GM19372 (cell line): ENCODE measurements at regions not wholly inside any gene's neighbourhood (a gene's known extent, or its start where the extent isn't known, plus 50 kb on each side); places are given as distances from the start of the nearest gene placed in this dataset.

Experiments
- ATAC-seq: cut with Tn5 transposase; IDR thresholded peaks from one replicate; pipeline ENCODE4 v1.9.1; 2021; ENCODE audit warnings: mild to moderate bottlenecking, low read depth, moderate library complexity; ENCODE audit not compliant: unreplicated experiment

DNA sequence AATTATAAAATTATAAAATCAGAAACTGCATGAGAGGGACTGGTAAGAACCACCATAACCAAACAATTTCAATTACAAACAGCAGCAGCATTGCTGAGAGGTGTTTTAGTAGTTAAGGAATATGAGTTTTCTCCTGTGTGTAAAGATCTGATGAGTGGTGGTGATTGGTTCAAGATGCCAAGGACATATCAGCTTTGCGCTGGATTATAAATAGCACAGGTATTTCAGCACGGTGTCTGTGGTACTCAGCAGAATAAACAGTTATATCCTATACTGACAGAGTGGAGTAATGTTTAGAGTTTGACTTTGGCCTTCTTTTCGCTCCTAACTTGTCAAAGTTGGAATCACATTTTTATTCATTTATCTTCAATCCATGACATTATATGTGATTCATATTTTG lies 501.0 kb downstream of the CDH26 start:
- ATAC-seq = no peak

DNA sequence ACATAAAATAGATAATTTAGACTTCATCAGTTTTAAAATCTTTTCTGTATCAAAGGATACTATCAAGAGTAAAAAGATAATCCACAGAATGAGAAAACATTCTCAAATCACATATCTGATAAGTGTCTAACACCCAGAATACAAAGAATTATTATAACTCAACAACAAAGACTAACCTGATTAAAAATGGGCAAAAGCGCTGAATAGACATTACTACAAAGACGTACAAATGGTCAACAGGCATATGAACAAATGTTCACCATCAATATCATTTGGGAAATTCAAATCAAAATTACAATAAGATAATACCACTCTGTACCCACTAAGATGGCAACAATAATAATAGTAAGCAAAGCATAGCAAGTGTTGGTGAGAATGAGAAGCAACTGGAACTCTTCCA lies 503.8 kb downstream of the CDH26 start:
- ATAC-seq = no peak

DNA sequence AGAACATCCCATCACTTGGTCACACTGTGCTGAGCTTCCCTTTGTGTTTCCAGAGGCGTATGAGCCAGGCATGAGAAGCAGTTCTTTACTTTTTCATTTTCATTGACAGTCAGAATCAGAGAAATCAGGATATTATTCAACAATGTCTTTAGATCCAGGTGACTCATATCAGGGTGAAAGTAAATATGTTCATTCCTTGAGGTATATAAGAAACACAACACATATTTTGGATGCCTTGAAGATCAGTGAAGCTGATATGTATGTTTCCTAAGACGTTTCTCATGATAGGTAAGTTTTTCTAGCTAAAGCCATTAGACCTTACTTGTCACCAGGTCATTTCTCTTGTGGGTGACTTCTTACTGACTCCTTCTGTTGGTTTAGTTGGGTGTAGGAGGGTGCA lies 505.6 kb downstream of the CDH26 start:
- no peak for ATAC-seq

DNA sequence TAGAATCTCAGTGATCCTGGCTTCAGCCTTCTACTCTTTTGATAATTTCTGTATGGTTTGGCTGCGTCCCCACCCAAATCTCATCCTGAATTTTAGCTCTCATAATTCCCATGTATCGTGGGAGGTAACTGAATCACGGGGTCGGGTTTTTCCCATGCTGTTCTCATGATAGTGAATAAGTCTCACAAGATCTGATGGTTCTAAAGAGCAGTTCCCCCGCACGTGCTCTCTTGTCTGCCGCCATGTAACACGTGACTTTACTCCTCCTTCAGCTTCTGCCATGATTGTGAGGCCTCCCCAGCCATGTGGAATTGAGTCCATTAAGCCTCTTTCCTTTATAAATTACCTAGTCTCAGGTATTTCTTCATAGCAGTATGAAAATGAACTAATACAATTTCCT lies 507.2 kb downstream of the CDH26 start:
- no peak for ATAC-seq

DNA sequence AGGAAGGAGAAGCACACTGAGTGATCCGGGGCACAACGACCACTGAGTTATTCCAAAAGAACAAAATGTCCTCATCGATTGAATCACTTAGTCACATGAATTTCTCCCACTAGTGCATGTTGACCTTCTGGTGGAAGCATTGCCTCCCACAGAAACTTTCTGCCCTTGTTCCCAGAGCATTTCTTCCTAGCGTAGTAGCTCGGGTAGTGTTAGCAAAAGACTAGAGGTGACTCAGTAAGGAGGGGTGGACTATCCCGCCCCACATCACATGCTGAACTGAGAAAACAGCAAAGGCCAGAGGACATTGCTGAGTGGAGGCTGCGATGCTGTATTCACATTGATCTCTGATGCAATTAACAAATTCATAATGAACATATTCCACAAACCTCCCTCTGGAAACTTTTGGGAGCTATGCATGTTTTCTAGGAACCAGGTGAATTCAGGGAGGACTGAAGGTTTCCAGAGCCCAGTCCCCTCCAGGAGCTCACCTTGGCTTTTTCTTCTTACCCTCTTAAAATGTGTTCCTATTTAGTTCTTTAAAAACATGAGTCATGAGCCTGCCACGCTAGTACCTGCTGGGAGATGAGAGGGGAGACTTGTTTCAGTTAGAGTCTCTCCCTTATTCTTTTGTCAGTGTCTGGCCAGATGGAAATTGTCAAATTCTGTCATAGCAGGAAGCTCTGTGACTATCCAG lies 507.9 kb downstream of the CDH26 start:
- ATAC-seq = no peak

DNA sequence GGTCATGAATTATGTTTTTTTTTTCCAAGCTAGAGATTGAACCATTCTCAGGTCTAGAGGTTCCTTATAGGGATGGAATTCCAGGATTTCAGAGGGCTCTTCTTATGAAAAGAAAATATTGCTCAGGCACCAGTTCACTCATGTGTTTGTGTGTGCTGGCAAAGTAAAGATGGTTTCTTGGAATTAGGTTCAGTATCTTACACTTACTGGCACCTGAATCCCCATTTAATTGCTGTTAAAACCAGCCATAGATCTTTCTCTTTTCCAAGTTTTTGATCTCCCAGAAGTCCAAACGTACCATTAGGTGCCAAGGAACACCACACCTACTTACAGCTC lies 508.4 kb downstream of the CDH26 start:
- ATAC-seq = no peak

DNA sequence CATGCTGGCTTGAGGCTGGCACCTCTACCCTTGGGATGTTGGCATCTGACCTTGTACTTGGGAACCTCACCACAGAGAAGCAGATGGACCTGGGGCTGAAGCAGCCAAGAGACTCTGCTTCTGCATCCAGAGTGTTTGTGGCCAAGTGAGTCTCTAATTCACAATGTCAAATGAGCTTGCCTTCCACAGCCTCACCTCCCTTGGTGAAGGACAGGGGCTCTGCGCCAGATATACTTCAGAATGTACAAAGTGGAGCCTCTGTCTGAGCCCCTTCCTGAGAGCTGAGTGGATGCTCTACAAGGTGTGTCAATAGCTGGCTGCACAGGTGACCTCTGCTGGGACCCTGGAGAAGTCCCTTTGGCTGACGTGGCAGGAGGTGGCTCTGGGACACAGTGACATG lies 508.9 kb downstream of the CDH26 start:
- ATAC-seq = no peak

DNA sequence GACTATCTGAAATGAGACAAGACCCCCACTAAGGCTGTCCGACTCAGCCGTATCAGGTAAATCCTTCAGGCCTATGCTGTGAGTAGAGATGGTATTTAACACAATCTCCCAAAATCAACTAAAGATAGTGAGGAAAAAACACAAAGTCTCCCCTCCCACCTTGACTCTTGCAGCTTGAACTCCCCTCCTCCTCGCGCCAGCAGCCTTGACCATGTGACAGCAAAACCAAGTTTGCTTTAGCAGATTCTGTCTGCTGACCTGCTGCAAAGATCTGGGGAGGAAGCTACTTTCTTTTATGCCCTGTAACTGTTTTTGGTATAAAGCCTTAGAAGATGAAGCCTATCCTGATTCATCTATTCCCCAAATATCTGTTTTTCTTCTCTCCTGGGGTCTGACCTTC lies 509.5 kb downstream of the CDH26 start:
- no peak for ATAC-seq

DNA sequence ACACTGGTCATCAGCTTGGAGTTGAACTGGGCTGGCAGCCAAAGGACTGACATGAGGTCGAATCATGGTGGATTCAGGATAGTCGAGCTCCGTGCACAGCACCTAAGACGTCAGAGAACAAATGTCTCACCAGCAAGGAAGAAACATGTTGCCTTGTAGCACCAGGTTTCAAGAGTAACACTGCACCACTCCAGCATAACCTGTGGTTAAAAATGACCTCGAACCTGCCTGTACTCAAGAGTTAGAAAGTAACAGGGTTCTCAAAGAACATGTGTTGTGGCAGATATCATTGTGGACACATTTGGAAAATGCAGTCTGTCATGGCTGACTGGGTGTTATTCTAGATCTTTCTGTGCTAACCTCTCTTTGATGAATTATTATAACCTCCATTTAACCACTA lies 511.6 kb downstream of the CDH26 start:
- ATAC-seq = no peak

DNA sequence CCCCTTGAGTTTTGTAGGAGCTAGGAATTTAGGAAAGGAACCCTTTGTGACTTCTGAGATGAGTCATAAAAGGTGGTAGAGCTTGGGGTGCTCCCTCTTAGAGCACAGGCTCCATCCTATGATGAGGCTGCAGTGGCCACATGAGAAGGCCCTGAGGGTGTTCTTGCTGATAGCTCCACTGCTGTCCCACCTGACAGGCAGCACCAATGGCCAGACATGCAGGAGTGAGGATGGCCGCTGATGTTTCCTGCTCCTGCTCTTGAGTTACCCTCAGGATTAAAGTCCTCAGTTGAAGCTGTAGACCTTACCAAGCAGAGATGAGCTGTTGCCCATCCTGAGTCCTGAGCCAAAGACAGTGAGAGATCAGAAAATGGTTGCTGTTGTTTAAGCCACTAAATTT lies 512.1 kb downstream of the CDH26 start:
- ATAC-seq = no peak

DNA sequence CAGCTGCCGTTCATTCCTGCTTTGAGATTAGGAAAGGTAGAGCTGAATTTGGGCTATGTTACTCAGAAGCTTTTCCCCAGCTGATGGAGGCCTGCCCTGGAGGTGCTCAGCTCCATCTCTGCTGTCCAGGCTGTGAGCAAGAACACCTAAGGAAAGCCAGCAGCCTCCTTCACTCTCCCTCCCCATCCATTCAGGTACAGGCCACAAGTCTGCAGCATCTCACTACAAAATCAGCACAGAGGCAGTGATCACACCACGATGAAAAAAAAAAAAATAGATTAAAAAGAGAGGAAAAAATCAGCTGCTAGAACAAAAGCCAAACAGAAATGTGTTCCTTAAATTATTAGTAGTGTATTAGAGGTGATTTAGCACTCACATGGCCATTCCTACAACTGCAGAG lies 515.0 kb downstream of the CDH26 start:
- ATAC-seq = no peak

DNA sequence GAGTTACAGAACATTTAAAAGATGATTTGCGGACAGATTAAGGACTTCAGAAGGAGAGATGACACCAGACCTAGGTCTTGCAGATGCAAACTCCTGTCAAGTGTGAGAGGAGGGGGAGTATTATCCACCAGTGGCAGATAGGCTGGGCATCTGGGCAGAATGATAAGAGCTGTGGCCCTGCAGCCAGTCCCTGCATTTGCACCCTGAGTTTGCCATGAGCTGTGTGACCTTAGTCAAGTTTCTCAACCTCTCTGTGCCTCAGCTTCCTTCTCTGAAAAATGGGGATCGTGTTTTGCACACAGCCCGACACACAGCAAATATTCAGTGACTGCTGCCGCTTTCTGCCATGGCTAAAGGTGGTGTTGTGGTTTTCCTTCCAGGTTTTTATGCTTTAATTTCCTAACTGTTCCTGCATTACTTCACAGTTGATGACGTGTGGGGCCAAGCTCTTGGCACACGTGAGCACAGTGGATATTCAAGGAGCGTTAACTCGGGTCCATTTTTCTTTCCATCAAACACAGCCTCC lies 516.2 kb downstream of the CDH26 start:
- ATAC-seq = no peak

DNA sequence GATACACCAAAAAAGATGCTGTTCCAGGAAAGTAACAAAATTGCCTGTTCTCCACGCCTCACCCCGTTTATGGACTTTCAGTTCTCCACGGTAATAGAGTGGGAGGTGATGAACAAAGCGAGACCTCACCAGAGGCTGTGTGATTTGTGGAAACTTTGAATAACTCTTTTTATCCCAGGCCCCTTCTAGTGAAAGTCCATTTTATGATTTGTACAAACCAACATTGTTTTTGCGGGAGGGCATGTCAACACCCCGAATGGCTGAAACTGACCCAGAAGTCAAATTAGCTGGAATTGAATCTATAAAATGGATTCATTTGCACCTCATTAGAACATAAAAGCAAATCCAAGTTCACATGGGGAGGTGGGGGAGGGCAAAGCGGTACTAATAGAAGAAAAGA lies 517.8 kb downstream of the CDH26 start:
- ATAC-seq = no peak

DNA sequence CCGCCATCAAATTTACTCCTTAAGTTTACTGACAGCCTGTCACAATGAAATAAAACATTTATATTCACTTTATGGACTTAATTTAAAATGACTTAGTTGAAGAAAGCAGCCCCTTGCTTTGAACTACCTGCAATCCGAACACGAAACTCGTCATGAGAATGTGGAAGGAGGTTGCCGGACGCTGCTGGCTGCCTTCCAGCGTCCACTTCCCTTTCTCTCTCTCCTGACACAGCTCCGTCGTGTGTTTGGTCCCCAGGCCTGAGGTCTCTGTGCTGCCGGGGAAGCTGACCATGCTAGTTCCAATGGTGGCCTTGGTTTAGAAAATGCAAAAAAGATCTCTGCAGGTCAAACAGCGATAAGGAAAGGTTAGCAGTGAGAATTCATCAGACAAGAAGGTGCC lies 519.7 kb downstream of the CDH26 start:
- no peak for ATAC-seq

DNA sequence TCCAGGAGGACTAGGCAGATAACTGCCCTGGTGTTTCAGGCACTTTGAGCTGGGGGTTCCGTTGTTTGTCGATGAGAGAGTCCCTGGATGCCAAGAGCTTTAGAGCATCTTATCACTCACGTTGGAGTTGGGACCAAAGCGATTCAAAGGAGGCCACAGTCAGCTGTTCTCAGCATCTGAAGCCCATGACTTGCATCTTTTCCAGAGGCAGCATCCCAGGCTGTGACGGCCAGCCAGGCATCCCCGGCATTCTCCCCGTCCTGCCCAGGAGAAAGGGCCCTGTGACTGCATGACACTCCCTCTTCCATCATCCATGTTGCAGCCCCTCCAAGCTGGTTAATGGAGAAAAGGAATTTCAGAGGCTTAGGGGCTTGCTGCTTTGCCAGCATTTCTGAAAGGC lies 520.3 kb downstream of the CDH26 start:
- no peak for ATAC-seq

DNA sequence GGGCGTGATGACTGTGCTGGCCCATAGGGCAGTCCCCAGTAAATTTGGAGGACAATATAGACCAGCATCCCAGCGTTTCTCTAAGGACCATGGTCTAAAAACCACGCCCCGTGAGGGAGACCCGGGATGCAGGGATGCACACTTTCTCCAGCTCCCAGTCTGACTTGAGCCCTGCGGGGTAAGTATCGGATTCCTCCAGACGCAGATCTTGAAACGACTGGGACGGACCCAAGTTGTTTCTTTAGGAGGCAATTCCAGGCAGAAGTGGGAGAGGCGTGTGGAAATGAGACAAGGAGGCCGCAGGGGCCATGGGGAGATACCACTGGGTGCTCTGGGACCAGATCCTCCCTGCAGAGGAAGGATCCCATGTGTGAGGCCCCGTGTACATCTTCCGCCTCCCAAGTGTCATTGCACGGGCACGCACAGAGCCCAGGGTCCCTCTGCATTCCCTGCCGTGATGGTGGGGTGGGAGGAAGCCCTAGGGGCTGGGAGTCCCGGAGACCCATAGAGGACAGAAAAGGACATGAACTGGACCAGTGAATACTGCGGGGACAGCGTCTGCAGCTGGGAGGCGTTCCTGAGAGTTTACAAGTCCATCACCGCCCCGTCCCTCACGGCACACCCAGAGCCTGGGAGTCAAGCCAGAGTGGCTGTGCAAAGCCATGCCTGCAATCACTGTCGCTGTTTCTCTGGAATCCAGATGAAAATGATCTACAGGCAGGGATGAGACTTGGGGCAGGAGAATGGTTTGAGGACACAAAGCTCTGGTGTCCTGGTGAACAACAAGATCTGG lies 522.9 kb downstream of the CDH26 start:
- no peak for ATAC-seq

DNA sequence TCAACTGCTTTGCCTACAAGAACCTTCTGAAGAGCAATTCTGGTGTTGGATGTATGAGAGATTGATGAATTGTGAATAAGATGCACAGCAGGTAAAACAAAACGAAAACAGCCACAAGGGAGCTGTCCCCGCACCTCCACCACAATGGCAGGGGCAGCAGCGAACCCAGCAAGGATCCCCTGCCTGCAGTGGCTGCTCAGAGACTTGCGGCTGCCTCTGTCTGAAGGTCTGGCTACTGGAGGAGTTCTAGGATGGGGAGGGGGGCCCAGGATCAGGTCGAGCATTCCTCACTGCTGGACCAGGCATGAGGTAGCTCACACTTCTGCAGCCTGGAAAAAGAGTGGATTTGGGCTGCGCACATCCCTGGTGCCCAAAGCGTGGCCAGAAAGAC lies 523.5 kb downstream of the CDH26 start:
- no peak for ATAC-seq

DNA sequence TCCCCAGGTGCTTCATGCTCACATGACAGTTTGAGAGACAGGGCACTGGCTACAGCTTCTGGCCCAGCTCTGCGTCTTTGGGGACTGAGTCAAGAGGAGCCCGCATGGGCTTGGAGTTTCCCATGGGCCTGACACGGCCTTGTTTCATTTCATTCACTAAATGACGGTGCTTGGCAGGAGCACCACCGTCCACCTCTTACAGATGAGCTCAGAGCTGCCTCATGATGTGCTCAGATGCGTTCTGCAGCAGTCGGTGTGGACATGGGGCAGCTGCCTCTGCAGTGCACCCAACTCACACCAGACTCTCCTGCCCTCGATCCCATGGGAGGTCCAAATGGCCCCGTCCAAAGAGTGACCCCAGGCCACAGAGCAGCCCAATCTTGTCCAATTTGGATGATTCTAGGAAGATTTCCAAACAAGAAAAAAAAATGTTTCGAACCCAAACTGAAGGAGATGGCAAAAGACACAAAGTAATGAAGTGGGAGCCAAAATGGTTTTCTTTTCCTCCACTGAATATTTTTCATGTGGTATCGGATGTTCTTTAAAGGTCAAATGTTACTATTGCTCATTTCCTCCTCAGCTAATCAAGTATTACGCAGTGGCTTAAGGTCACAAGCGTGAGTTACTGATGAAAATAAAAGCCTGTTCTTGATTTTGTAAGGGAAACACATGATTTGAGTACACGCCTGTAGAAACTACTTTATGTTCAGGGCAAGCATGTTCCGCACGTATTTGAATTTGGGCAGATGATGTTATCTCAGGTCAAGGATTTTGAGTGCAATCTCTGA lies 524.2 kb downstream of the CDH26 start:
- no peak for ATAC-seq

DNA sequence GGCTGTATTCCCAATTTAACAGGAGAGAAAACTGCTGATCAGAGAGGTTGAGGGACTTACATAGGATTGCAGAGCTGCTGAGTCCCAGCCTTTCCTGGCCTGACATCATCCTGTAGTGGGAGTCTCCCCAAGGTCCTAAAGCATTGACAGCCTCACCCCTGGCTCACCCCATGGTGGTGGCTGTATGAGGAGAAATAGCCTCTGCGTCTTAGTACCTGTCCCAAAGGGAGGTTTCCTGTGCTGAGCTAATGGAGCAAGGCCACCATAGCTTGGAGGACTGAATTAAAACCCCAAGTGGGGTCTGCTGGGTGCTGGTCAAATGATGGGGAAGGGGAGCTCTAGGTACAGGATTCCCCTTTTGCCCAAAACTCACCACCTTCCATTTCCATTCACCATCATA lies 525.1 kb downstream of the CDH26 start:
- no peak for ATAC-seq

DNA sequence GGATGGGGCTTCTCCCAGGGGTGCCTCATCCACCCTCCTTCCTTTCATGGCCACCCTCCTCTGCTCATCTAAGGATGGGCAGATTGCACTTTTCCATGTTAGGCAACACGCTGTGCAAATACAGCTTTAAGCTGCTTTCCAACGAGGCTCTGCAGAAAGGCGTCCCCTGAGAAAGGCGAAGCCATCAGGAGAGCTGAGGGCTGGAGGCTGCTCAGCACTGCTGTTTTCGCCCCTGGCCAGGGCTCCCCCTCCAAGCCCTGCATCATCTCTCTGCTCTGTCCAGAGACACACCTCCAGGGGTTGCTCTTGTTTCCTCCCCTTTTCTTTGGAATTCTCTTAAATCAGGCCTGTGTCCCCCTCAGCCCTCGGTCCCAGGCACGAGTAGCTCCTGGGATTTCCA lies 526.1 kb downstream of the CDH26 start:
- no peak for ATAC-seq

DNA sequence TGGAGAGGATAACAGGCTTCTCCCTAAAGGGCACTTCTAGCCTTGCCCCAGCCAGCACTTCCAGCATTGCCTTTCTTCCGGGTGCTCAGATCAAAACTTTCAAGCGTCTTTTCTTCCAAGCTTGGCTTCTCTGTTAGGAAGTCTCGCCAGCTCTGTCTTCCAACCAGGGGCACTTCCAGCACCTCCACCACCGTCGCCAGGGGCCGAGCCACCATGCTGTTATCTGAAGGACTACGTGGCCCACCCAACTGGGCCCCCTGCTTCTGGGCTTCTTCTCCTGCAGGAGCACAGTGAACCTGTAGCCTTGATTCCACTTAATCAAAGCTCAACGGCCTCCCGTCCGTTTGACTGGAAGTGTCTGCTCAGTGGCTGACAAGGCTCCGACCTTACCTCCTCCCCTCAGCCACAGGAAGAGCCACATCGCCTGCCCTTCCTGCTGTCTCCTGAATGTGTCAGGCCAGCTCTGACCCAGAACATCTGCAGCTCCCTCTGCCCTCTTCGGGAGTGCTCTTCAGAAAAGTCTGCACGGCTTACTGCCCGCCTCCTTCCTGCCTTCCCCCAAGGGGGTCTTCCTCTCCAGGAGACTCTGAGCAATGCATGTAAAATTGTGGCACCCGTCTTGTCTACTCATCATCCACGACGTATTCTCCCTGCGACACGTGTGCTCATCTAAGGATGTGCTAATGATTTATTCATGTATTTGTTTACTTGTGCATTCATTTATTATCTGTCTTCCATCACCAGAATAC lies 527.0 kb downstream of the CDH26 start:
- no peak for ATAC-seq
